GM18499 (cell line): ENCODE measurements at regions not wholly inside any gene's neighbourhood (a gene's known extent, or its start where the extent isn't known, plus 50 kb on each side); places are given as distances from the start of the nearest gene placed in this dataset.
"Not testable (repeated sequence)": the region's sequence is repeated elsewhere in the genome, so short reads cannot be mapped to it uniquely, and the experiment has no call there.

Source experiments
- ATAC-seq: cut with Tn5 transposase; IDR thresholded peaks from one replicate; pipeline ENCODE4 v1.9.1; 2021; ENCODE audit warnings: moderate number of reproducible peaks; ENCODE audit not compliant: insufficient read depth, unreplicated experiment

- ATAC-seq = no peak
Observed at GRCh38 chr16:86877835-86878234, 299.5 kb downstream of the FOXL1 start.

GRCh38 chr16:86878236-86879080 lies 300.1 kb downstream of the FOXL1 start:
- ATAC-seq = no peak

DNA sequence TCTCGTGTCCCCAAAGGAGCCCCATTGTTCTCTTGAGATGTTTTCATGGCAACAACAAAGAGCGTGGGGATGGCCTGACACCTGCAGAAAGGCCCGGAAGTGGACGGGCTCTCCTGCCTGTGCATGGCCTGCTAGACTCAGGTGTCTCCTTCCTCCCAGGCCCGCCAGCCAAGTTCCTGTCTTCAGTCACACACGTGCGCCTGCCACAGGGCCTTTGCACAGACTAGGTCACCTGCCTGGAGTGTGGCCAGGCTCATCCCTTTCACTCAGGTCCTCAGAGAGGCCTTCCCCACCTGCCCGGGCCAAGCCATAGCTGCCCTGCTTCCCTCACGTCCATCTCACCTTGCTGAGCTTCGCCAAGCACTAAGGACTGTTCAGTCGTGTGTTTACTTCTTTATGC lies 300.9 kb downstream of the FOXL1 start:
- no peak for ATAC-seq

DNA sequence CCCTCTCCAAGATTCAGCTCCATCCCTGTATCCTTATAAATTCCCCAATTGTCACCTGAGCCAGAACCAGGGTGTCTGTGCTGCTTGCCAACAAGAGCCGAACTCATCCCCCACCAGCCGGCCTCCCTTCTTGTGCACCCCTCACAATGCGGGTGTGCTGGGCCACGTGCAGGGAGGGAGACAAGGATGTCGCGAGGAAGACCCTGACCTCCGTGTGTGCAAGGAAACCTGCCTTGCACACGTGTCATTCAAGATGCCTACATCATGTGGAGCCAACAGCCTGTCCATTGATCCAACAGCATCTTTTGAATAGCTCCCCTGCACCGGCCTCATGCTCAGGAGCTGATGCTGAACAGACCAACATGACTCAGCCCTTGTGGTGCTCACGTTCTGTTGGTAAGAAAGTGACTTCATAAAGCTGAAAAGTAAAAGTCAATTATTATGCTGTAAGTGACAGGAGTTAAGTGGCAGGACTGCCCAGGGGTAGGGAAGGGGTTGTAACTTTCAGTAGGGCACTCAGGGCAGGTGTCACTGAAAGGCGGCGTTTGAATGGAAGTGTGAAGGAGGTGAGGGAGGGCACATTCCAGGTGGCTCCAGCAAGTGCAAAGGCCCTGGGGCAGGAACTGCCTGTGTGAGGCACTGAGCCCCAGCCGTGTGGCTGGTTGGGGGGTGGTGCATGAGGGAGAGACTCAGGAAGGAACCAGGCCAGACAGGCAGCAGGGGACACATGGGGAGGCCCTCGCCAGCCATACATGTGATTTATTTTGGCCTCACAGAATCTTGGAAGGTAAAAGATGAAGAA lies 302.2 kb downstream of the FOXL1 start:
- no peak for ATAC-seq

DNA sequence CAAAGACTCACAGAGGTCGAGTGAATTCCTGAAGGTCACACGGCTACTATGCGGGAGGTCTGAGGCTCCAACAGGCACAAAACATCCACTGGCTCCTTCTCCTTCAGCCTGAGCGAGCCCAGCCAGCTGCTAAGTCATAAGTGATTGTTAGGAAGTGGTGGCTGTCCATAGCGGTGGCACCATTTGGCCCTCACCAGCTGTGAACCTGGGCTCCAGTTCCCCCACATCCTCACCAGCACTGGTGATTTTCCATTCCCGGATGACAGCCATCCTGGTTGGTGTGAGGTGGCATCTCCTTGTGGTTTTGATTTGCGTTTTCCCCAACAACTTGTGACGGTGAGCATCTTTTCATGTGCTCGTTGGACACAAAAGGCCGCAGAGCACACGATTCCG lies 302.8 kb downstream of the FOXL1 start:
- no peak for ATAC-seq

DNA sequence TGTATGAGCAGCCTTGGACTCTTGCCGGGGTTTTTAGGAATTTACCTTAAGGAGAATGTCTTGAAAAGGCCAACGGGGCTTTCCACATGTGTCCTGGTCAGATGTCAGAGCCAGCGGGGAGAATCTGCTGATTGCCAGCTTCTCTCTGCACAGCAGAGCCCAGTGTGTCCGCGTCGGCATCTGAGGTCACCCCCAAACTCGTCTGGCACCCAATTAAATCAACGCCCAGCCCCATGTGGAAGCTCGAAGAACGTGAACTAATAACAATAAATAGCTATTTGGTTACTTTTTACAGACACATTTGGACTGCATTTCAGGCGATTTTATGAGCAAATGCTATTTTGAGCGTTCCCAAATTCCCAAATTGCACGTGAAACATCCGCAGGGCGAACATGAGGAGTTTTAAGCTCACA lies 303.5 kb downstream of the FOXL1 start:
- ATAC-seq = no peak

GRCh38 chr16:86882586-86883280 lies 304.4 kb downstream of the FOXL1 start:
- ATAC-seq = no peak

DNA sequence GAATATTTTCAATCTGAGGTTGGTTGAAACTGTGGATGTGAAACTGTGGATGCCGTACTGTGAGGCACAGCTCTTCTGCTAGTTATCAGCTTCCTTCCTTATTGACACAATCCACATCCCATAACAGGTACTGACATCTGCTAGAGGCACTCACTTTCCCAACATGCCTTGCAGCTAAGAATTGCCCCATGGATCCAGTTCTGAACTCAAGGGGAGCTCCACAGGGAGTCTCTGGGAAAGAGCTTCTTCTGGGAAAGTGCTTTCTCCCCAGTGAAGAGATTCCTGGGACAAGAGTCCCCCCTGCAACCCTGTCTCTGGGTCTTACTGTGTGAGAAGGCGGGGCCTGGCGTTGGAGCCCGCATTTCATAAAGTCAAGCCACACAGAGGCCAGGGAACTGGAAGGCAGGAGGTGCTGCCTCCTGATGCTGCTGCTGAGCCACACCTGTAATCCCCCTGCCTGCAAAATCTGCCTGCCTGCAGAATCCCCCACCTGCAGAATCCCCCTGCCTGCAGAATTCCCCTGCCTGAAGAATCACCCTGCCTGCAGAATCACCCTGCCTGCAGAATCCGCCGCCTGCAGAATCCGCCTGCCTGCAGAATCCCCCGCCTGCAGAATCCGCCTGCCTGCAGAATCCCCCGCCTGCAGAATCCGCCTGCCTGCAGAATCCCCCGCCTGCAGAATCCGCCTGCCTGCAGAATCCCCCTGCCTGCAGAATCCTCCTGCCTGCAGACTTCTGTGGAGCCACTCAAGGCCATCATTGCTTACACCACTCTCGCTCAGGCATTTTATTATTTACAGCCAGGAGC lies 305.4 kb downstream of the FOXL1 start:
- ATAC-seq = no peak

DNA sequence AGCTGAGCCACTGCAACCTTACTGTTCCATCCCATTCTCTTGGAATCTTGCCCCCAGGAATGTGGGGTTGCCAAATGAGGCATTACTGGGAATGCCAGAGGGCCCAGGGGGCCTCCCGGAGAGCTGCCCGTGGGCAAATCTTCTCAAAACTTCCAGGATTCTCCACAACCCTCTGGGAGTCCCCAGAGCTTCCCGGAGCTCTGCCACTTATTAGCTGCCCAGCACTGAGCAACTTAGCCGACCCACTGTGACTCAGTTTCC lies 306.0 kb downstream of the FOXL1 start:
- no peak for ATAC-seq

DNA sequence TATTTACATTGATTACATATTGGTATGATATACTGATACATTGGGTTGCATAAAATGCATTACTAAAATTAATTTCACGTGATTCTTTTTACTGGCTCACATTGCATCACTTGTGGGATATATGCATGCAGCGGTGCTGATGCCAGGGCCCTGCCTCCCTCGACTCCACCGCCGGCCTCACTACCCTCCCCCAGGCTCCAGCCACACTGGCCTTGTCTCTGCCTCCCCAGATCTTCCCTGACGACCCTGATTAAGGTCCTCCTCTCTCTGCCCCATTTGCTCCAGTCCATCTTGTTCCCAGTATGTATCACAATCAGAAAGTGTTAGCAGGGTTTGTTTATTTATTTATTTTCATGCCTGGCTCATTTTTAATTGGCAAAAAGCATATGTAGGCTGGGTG lies 306.8 kb downstream of the FOXL1 start:
- ATAC-seq = no peak

GRCh38 chr16:86886651-86887050 lies 308.3 kb downstream of the FOXL1 start:
- no peak for ATAC-seq

GRCh38 chr16:86887416-86887815 lies 309.1 kb downstream of the FOXL1 start:
- ATAC-seq = no peak

DNA sequence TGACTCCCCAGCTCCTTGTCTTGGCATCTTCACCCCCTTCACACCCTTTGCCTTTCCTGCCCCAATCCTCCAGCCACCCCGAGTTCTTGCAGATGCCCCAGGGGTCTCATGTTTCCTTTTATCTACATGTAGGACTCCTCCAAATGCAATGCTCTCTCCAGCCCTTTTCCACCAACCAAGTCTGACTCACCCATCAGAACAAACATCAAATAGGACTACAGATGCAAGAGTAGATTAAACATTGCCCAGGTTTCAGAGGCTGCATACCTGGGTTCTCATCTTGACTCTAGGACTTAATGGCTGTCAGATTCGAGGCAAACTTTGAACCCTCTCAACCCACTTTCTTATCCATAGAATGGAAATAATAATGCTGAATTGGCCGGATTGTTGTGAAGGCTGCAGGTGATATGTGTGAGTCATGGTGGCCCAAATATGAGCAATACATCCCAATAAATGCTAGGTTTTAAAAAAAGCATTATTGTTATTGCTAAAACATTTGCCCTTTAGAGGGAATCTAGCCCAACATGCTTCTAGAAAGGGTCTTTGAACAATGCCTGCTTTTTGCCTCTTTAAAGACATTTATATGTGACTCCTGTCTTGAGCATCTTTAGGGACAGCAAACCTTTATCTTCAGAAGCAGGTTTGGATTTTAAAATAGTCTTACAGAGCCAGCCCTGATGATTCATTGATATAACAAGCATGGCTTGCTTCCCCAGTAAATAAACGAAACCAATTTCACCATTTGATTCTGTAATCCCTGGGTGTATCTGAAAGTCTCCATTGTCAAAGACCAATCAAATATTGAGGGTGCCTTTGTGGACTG lies 310.1 kb downstream of the FOXL1 start:
- ATAC-seq = no peak

- ATAC-seq = not testable (repeated sequence)
Observed at GRCh38 chr16:86889054-86889366, 310.7 kb downstream of the FOXL1 start.

DNA sequence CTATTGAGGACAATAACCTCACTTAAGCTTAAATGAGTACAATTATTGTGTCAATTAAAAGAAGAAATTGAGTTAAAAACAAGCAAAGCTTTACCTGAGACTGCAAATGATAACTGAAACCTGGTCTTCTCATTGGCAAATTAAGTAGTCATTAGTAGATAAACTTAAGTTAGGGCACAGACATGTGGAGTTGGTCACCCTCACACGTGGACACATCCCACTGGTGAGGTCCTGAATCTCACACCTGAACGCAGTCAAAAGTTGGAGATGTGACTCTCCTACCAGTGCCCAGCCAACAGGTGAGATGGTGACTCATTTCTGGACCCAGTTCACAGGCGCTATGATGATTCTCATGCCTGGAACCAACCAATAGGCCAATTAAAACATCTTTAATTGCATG lies 311.6 kb downstream of the FOXL1 start:
- ATAC-seq = no peak

DNA sequence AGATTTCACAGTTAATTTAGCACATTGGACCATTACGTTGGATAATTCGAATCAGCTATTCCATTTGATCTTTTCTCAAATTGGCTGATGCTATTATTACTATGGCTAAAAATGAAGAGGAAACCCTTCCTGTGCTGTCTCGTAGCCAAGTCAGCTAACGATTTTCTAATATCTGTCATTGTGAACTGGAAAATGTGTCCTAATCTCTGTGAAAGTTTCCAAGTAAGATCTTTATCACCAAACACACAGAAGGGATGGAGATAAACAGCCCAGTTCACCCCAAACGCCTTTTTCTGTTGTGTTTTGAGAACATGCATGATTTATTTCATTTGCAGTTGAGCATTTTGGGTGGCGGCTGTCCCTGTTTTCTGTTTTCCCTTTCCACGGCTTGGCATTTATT lies 312.8 kb downstream of the FOXL1 start:
- ATAC-seq = no peak

GRCh38 chr16:86891631-86892030 lies 313.3 kb downstream of the FOXL1 start:
- no peak for ATAC-seq

DNA sequence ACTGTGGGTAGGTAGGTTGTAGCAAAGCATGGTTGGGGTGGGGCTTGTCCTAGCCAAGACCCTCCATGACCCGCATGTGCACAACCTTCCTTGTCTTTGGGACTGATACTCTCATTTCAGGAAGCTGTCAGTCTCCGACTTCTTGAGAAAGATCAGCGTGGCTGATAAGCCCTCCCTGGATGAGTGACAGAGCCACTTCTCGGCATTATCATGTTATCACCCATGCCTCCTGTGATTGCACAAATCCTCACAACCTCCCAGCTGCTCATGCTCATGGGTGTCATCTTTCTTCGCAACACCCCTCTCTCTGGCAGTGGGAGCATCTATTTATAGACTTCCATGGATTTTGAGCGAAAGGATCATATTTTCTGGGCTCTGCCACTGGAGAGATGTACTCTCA lies 314.2 kb downstream of the FOXL1 start:
- ATAC-seq = no peak

DNA sequence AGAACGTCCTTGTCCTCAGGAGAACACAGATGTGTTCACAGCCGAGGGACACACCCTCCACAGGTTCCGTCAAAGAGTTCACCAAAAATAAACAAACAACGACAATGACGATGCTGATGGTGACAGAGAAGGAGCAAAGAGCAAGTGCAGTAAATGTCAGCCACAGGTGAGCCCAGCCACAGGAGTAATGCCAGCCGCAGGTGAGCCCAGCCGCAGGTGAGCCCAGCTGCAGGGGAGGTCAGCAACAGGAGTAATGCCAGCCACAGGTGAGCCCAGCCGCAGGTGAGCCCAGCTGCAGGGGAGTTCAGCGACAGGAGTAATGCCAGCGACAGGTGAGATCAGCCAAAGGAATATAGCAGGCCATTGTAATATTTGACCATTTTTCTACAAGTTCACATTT lies 315.2 kb downstream of the FOXL1 start:
- no peak for ATAC-seq

GRCh38 chr16:86894029-86894567 lies 315.7 kb downstream of the FOXL1 start:
- no peak for ATAC-seq
